ENCODE measurements at regions not wholly inside any gene's neighbourhood (a gene's known extent, or its start where the extent isn't known, plus 50 kb on each side); places are given as distances from the start of the nearest gene placed in this dataset.

DNA sequence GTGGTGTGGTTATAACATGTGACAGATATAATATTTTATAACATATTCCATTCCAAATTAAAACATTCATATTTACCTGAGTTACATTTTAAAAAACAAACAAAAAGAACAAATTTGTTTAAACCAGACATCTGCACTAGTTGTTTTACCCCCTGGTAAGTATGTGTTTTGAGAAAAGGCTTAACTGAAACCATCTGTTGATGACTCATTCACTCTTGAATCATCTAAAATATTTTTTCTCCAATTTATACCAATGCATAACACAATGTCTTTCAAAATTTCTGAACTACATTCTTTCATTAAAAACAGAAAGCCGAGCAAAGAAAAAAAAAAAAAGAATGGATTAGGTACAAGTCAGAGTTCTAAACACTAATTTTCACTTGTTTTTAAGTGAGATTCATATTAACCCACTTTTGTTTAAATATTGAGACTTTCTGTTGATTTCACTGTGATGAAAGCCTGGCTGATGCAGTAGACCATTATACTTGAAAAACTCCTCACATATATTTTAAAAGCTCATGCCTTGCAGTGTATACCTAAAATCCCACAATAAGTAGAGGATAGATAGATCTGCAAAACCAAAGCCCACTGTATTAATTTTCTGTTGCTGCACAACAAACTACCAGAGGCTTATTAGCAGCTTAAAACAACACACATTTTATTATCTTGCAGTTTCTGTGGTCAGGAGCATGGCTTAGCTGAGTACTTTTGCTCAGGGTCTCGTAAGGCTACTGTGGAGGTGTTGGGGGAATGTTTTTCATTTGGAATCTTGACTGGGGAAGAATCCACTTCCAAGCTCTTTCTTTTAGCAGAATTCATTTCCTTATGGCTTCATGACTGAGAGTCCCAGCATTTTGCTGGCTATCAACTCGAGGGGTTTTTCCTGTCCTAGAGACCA is 221.5 kb downstream of the PCDH18 start:
- peak; percentile 86 for DNase-seq (ENCODE audit: low read depth)

- peak; percentile 34 for DNase-seq (ENCODE audit: low read depth)
Observed at GRCh38 chr4:137310166-137310565, 222.1 kb downstream of the PCDH18 start.

DNA sequence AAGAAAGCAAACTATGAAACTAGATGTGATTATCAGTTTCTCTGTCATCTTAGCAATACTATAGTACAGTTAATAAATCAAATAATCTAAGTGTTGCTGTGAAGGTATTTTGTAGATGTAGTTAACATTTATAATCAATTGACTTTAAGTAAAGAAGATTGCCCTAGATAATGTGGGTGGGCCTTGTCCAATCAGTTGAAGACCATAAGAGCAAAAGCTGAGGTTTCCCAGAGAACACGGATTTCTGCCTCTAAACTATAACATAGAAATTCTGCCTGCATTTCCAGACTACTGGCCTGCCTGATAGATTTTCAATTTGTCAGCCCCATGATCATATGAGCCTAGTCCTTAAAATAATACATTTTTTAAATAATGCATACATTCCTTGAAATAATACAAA is 222.9 kb downstream of the PCDH18 start:
- no peak for DNase-seq (ENCODE audit: low read depth)

DNA sequence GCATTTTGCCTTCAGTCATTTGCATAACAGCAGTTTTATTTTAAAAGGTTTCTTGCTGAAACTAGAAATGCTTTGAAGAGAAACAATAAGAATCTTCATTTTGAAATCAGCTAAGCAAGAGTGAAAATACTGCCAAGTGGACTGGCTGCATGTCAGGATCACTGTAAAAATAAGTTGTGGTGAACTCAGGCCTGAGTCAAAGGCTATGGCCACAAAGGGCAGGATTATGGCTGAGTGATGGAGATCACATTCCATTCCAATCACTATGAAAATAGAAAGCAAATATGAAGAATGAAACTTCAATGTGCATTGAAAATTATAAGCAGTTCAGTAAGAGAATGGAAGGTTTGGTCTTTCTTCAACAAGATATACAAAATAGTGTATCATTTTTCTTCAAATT is 224.5 kb downstream of the PCDH18 start:
- DNase-seq (ENCODE audit: low read depth), result peak; percentile 82

DNA sequence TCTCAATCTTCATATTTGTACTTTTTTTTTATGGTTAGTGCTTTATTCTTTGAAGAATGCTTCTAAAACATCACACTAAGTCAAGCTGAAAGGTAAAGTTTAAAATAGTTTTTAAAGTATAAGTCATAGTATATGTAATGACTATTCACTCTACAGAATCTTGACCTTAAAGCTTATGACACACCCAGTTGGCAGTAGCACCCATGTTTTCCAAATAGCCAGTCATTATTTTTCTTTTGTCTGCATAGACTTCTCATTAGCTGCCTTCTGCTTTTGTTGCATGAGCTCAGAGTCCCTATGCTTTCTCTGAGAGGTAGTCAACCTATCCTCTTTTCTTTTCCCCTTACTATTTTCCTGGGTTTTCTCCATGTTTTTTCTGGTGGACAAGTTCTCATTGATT is 231.5 kb downstream of the PCDH18 start:
- no peak for DNase-seq (ENCODE audit: low read depth)

GRCh38 chr4:137299281-137299680 is 233.0 kb downstream of the PCDH18 start:
- no peak for DNase-seq (ENCODE audit: low read depth)

DNA sequence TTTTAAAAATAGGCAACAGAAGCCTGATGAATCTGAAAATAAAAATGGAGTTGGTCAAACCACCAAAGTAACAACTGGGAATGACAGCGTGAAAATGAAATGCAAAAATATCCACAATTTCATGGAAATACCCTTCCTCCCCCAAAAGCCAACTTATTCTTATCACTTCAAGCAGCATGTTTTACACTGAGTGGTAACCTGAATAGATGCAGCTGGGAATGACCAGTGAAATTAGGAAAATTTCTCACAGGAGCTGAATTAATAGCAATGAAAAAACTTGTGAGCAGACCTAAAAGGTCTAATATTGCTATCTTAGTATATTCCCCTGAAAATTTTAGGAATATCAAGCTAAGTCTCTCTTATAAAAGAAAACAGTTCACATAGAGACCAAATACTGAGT is 239.0 kb downstream of the PCDH18 start:
- no peak for DNase-seq (ENCODE audit: low read depth)

DNA sequence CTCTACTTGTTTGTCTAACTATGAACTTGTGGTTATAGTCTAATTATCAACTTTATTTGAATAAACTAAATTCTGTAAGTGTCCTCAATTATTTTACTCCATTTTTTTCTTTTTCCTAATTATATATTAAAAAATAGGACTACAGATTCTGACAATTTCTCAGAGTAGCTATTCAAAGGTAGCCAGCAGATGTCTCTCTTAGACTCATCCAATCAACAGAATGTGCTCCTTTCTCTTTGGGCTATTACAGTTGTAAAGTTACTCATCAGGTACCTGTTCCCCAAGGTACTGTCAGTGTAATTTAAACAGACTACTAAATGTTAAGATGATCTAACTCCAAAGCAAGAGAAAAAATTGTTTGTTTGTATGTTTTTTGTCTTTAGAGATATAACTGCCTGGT is 248.6 kb downstream of the PCDH18 start:
- DNase-seq (ENCODE audit: low read depth), result peak; percentile 42

- DNase-seq (ENCODE audit: low read depth), result no peak
Observed at GRCh38 chr4:137278431-137278830, 253.9 kb downstream of the PCDH18 start.

DNA sequence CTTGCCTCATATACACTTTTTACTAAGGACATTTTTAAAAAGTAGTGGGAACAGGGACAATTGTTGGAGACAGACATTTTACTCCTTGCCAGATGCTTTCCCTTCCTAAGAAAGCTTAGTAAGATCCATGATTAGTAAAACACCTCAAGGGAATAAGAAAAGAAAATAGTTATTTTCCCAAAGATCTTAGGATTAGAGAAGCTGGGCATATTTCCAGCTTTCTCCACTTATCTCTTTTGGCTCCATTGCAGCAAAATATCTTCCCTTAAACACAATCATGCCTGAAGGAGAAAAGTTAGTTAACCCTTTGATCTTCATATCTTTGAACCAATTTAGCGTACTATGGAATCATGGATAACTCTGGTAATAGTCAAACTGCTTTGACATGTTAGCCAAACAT is 257.9 kb downstream of the PCDH18 start:
- DNase-seq (ENCODE audit: low read depth), result peak; percentile 68

GRCh38 chr4:137267024-137267423 is 265.3 kb downstream of the PCDH18 start:
- DNase-seq (ENCODE audit: low read depth), result peak; percentile 40

GRCh38 chr4:137266511-137266910 is 265.8 kb downstream of the PCDH18 start:
- no peak for DNase-seq (ENCODE audit: low read depth)

DNA sequence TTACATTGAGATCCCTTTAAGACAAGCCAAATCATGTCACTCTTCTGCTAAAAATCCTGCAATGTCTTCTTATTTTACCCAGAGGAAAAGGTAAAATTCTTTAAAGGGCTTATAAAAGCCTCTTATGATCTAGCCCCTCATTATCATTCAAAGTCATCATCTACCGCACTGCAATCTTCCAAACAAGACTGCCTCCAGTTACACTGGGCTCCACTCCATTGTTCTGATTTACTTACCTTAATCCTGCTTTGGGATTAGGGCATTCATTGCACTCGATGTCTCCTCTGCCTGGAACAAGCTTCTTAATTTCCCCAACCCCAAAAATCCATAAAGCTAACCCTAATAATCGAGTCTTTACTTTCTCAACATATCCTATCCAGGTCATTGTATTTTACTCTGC is 269.1 kb downstream of the PCDH18 start:
- no peak for DNase-seq (ENCODE audit: low read depth)

DNA sequence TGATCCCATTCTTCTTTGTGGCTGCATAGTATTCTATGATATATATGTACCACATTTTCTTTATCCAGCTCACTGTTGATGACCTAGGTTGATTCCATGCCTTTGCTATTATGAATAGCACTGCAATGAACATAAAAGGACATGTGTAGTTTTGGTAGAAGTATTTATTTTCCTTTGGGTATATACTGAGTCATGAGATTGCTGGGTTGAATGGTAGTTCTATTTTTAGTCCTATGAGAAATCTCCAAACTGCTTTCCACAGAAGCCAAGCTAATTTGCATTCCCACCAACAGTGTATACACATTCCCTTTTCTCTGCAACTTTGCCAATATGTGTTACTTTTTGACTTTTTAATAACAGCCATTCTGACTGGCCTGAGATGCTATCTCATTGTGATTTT is 278.3 kb downstream of the PCDH18 start:
- DNase-seq (ENCODE audit: low read depth), result peak; percentile 14

GRCh38 chr4:137249112-137249511 is 283.2 kb downstream of the PCDH18 start:
- no peak for DNase-seq (ENCODE audit: low read depth)

- no peak for DNase-seq (ENCODE audit: low read depth)
Observed at GRCh38 chr4:137238456-137239162, 293.7 kb downstream of the PCDH18 start.

GRCh38 chr4:137226900-137227299 is 305.4 kb downstream of the PCDH18 start:
- DNase-seq (ENCODE audit: low read depth), result peak; percentile 22

- DNase-seq (ENCODE audit: low read depth), result no peak
Observed at GRCh38 chr4:137226221-137226620, 306.1 kb downstream of the PCDH18 start.

DNA sequence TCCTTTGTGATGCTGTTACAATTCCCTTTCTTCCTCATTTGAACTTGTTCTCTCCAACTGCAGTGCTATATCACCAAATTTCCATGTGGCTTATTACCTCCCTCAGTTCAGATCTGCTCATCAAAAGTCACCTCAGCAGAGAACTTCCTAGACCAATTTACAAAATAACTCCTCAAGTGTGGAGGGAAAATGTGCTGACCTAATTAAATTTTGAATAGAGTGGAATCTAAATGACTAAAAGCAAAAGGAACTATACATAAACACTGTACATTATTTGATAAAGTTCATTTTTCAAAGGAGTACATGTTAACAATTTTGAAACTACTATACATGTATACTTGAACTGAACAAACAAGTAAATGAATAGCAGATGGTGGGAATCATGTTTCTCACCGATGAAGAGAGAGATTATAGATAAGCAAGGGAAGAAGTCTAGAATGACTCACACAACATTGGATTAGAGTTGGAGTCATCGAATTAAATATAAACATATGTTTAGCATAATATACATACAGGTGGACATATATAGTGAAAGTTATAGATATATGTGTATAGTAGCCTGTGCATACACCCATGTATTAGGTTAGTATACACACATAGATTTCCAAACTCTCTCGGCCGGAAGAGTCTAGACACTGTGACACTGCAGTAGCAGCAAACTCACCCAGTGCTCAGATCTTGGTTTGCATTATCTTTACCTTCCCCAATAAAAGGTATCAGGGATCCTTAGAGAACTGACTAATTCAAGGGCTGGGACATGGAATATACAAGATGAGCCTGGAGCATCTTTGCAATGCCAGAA is 318.7 kb downstream of the PCDH18 start:
- DNase-seq (ENCODE audit: low read depth), result no peak

DNA sequence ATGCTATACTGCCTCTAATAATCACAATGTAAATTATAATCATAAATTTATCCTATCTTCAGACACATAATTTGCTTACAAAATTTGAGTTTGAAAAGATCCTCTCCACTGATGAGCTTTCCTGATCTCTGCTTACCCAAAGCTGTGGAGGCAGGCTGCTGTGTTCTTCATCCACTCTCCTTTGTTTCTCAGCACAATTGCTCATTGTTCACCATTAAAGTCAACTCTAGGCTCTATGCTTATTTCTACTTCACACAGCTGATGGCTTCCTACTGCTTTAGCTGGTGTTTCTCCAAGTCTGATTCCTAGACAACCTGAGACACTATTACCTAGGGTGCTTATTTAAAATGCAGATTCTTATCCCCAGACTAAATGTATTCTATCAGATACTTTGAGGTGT is 319.7 kb downstream of the PCDH18 start:
- no peak for DNase-seq (ENCODE audit: low read depth)

DNA sequence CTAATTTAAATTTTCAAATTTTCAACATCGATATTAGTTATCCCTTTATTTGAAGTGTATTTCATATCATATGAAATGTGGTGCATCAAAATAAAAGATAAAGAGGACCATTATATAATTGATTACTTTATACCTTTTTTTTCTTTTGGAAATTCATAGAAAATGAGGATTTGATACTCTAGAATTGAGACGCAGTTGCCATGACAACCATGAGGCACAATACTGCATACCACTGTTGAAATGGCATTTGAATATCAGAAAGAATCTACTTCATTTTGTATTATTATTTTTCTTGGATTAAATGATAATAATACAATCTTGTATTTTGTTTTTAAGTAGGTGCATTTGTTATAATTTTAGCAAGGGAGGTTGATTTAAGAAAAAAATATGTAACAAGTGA is 323.1 kb downstream of the PCDH18 start:
- DNase-seq (ENCODE audit: low read depth), result no peak

- no peak for DNase-seq (ENCODE audit: low read depth)
Observed at GRCh38 chr4:137206781-137207180, 325.5 kb downstream of the PCDH18 start.

- no peak for DNase-seq (ENCODE audit: low read depth)
Observed at GRCh38 chr4:137203601-137204000, 328.7 kb downstream of the PCDH18 start.
